Panc1 (cell line): ENCODE measurements at regions not wholly inside any gene's neighbourhood (a gene's known extent, or its start where the extent isn't known, plus 50 kb on each side); places are given as distances from the start of the nearest gene placed in this dataset.
A peak's percentile ranks its signal among the peaks of the same experiment; 100 is the strongest.

Source experiments
- ATAC-seq: fragments of 200-7000 bp; cut with Tn5 transposase; 2 replicates; pipeline ENCODE4 v1.9.1; 2020; ENCODE audit warnings: mild to moderate bottlenecking, moderate library complexity
- BruUV-seq: library from RNA; stranded (reverse); fragments of 400-500 nt; replicated peaks from 2 replicates; lab custom pipeline; 2021; lab: Mats Ljungman, UMichigan
- CTCF ChIA-PET: fragments of 300-600 bp; sonication (Branson Sonifier 250); formaldehyde crosslinking; loops from one replicate; lab custom pipeline; 2022; ENCODE audit warnings: antibody characterized with exemption; lab: Charles Lee
- POLR2A ChIA-PET: fragments of 300-600 bp; sonication (Branson Sonifier 250); formaldehyde crosslinking; loops from one replicate; lab custom pipeline; 2022; ENCODE audit warnings: antibody characterized with exemption; lab: Charles Lee
- DNase-seq: peaks from one replicate; pipeline ENCODE4 v3.0.0-alpha.2; 2010; ENCODE audit warnings: low read depth, low spot score
- H3K27ac ChIP-seq: 2 replicates; pipeline ENCODE4 v1.5.1; 2011; ENCODE audit warnings: mild to moderate bottlenecking, low read length, inconsistent platforms
- H3K27me3 ChIP-seq: fragments of 200-500 bp; sonication (Bioruptor generic); 2 replicates; pipeline ENCODE4 v1.6.0; 2014; ENCODE audit warnings: low read length, inconsistent platforms; ENCODE audit not compliant: control insufficient read depth, insufficient read depth
- H3K36me3 ChIP-seq: fragments of 200-500 bp; sonication (Bioruptor generic); 2 replicates; pipeline ENCODE4 v1.5.1; 2014; ENCODE audit warnings: inconsistent platforms, mild to moderate bottlenecking, low read length, moderate library complexity; ENCODE audit not compliant: control insufficient read depth, insufficient read depth
- H3K4me1 ChIP-seq: 2 replicates; pipeline ENCODE4 v1.5.1; 2011; ENCODE audit warnings: inconsistent platforms, mild to moderate bottlenecking, low read length, moderate library complexity; ENCODE audit not compliant: control insufficient read depth, insufficient read depth
- H3K4me3 ChIP-seq, 2 experiments: 2 replicates each; pipeline ENCODE4 v1.5.1; 2011 to 2012; ENCODE audit warnings: low read depth in 2 of 2, low read length in 2 of 2, mild to moderate bottlenecking in 2 of 2, inconsistent platforms in 1 of 2, moderate library complexity in 1 of 2
- H3K9me3 ChIP-seq: fragments of 200-500 bp; sonication (Bioruptor generic); 2 replicates; pipeline ENCODE4 v1.5.1; 2014; ENCODE audit warnings: low read depth, mild to moderate bottlenecking, inconsistent platforms, low read length, moderate library complexity; ENCODE audit not compliant: control insufficient read depth, insufficient read depth
- CTCF ChIP-seq: fragments of 450-650 bp; IDR thresholded peaks from 2 replicates; pipeline ENCODE4 v1.5.1; 2017; ENCODE audit warnings: mild to moderate bottlenecking
- POLR2AphosphoS5 ChIP-seq: IDR thresholded peaks from 2 replicates; pipeline ENCODE4 v1.6.1; 2012; ENCODE audit warnings: mild to moderate bottlenecking, low read depth, low read length, moderate library complexity
- REST ChIP-seq, 2 experiments: IDR thresholded peaks; 2 replicates each; pipeline ENCODE4 v1.6.1; 2011 to 2012; ENCODE audit warnings: low read depth in 2 of 2, control low read depth in 1 of 2, low read length in 1 of 2, mild to moderate bottlenecking in 1 of 2, moderate library complexity in 1 of 2; ENCODE audit not compliant: insufficient read depth in 1 of 2
- SIN3A ChIP-seq: IDR thresholded peaks from 2 replicates; pipeline ENCODE4 v1.6.1; 2012; ENCODE audit warnings: low read depth, mild to moderate bottlenecking, low read length, moderate library complexity, borderline replicate concordance; ENCODE audit not compliant: insufficient read depth
- TCF7L2 ChIP-seq: IDR thresholded peaks from 2 replicates; pipeline ENCODE4 v1.6.1; 2011; ENCODE audit warnings: mild to moderate bottlenecking, low read depth, low read length, inconsistent platforms
- in situ Hi-C: cut with HindIII; loops from 2 replicates; pipeline ENCODE4 v1.10.0; 2016; ENCODE audit warnings: low sequenced_read_pairs, low pct_unique_long_range_greater_than_20kb
- intact Hi-C: fragments of 100-400 bp; cut with micrococcal nuclease; formaldehyde crosslinking; loops from one replicate; pipeline ENCODE4 v1.10.0; 2022; ENCODE audit not compliant: unreplicated experiment

GRCh38 chr7:26097837-26098668 lies 53.9 kb upstream of the NFE2L3 start:
- Histone ChIP-seq H3K4me3 (no peak overlapping the region), H3K9me3 (no peaks in the 10 kb centered on the region), H3K27ac (no peak overlapping the region), H3K36me3 (no peaks in the 10 kb centered on the region), H3K4me1 (0 out of 2 replicates have a peak, but pooled peaks cover 3% of the 10 kb centered on the region), H3K27me3 (no peaks in the 10 kb centered on the region)
- intact Hi-C loops (no loop called here), in situ Hi-C loops (no loop called here)
- POLR2A ChIA-PET: interaction anchor here (0.6 kb wide), 1 partner anchor 63 kb away, joined by 3 read pairs; no protein-coding TSS in a partner anchor
- CTCF ChIA-PET: interaction anchor here (0.7 kb wide), 1 partner anchor 190 kb away, joined by 5 read pairs; no protein-coding TSS in a partner anchor
- BruUV-seq: no TSS peak
- no peak for TF ChIP-seq REST (IDR thresholded peaks at IDR 0.05; ENCODE audit: insufficient read depth in 1 of 2, low read depth in 2 of 2, low read length in 1 of 2)
- no peak for TF ChIP-seq CTCF
- no peak for TF ChIP-seq TCF7L2
- no peak for TF ChIP-seq SIN3A
- TF ChIP-seq POLR2AphosphoS5: no peak
- ATAC-seq: 0 out of 2 replicates have a peak, but pooled peaks have one; percentile 20
- DNase-seq: no peak

GRCh38 chr7:26099236-26099635 lies 52.8 kb upstream of the NFE2L3 start:
- intact Hi-C loops: no loop called here
- CTCF ChIA-PET: interaction anchor here (0.7 kb wide), 1 partner anchor 569 kb away, joined by 9 read pairs; no protein-coding TSS in a partner anchor
- no peak for TF ChIP-seq REST (IDR thresholded peaks at IDR 0.05; ENCODE audit: insufficient read depth in 1 of 2, low read depth in 2 of 2, low read length in 1 of 2)
- no peak for TF ChIP-seq POLR2AphosphoS5
- TF ChIP-seq SIN3A: no peak
- in situ Hi-C loops: no loop called here
- Histone ChIP-seq H3K36me3 (no peaks in the 10 kb centered on the region), H3K27me3 (no peaks in the 10 kb centered on the region), H3K9me3 (no peaks in the 10 kb centered on the region), H3K27ac (no peak overlapping the region), H3K4me1 (0 out of 2 replicates have a peak, but pooled peaks cover 3% of the 10 kb centered on the region), H3K4me3 (no peak overlapping the region)
- DNase-seq (no peak), ATAC-seq (no peak)
- POLR2A ChIA-PET: interaction anchor here (0.7 kb wide), 1 partner anchor 1531 kb away, joined by 8 read pairs; no protein-coding TSS in a partner anchor
- BruUV-seq: no TSS peak
